Stomach (tissue), 8 donors: ENCODE measurements at regions not wholly inside any gene's neighbourhood (a gene's known extent, or its start where the extent isn't known, plus 50 kb on each side); places are given as distances from the start of the nearest gene placed in this dataset.

Experiments used
- DNase-seq, 2 donors: peaks; one replicate each; pipeline versions ENCODE4 v3.0.0 to v3.0.0-alpha.2; 2013 to 2019
- H3K27ac ChIP-seq, 5 donors: fragments of 200-600 bp in 4 of 5; sonication (generic) in 4 of 5; one replicate each; pipeline ENCODE4 v1.5.1; 2013 to 2019; ENCODE audit warnings: mild to moderate bottlenecking in 1 of 5, moderate library complexity in 1 of 5
- H3K27me3 ChIP-seq, 3 donors: fragments of 200-600 bp; sonication (generic); one replicate each; pipeline ENCODE4 v1.5.1; 2017 to 2019; ENCODE audit warnings: mixed run types in 1 of 3
- H3K36me3 ChIP-seq, 4 donors: fragments of 200-600 bp; sonication (generic); 1 replicate in 3 of 4; 2 replicates in 1 of 4; pipeline ENCODE4 v1.5.1; 2016 to 2019
- H3K4me1 ChIP-seq, 4 donors: fragments of 200-600 bp; sonication (generic); one replicate each; pipeline ENCODE4 v1.5.1; 2016 to 2019
- H3K4me3 ChIP-seq, 4 donors: fragments of 200-600 bp; sonication (generic) in 3 of 4; one replicate each; pipeline ENCODE4 v1.5.1; 2016 to 2019; ENCODE audit warnings: mild to moderate bottlenecking in 1 of 4
- H3K9me3 ChIP-seq, 4 donors: fragments of 200-600 bp; sonication (generic); one replicate each; pipeline ENCODE4 v1.5.1; 2016 to 2019
- EP300 ChIP-seq: sonication (generic); formaldehyde crosslinking; IDR thresholded peaks from one replicate; pipeline ENCODE4 v1.6.1; 2017; ENCODE audit warnings: antibody characterized with exemption
- POLR2A ChIP-seq, 4 donors: fragments of 450-650 bp; IDR thresholded peaks; one replicate each; pipeline ENCODE4 v1.6.1; 2016; ENCODE audit warnings: antibody characterized with exemption in 4 of 4, control low read depth in 2 of 4, mild to moderate bottlenecking in 1 of 4, moderate library complexity in 1 of 4
- POLR2AphosphoS5 ChIP-seq, 3 donors: sonication (generic); formaldehyde crosslinking; IDR thresholded peaks; one replicate each; pipeline ENCODE4 v1.6.1; 2016; ENCODE audit warnings: antibody characterized with exemption in 3 of 3
- WGBS, 5 donors: extraction: QIAGEN DNeasy Blood & Tissue Kit in 3 of 5; methylation state at CpG; one replicate each; pipeline versions ENCODE4 v1.1.5 to v1.1.7; 2013 to 2018; 5-methylcytosine and 5-hydroxymethylcytosine counted together
- intact Hi-C: fragments of 100-400 bp; cut with DNase I; formaldehyde crosslinking; loops from one replicate; pipeline ENCODE4 v1.15.1; 2023; ENCODE audit warnings: low total_unique reads
- TF ChIP-seq, protein P1 (sequence below), 7 experiments: fragments of 450-650 bp in 4 of 7; fragments of 200-600 bp in 3 of 7; sonication (generic) in 3 of 7; IDR thresholded peaks; one replicate each; pipeline ENCODE4 v1.5.1; 2016 to 2019; ENCODE audit warnings: antibody characterized with exemption in 7 of 7, control low read depth in 2 of 7, mild to moderate bottlenecking in 1 of 7
- donor health status: healthy with polysubstance abuse.
- donor health status: Bipolar disorder and iron deficiency.
- donor health status: healthy.

DNA sequence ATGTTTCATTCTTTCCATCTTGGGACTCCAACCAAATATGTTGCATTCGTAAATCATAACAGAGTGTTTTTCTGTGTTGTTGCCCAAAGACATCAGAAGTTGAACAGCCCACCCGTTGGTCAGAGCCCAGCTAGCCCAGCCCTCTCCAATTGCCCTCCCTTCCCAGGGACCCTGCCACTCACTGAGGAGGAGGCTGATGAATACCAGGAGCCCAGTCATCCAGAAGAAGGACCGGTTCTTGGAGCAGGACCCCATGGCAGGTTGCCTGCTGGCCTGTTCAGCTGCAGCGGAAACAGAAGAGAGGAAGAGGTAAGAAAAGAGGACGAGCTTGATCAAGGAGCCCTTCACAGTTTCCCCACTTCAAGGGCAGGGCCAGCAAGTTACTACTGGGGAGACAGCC, 172.2 kb upstream of the ETV3 start:
- TF ChIP-seq POLR2A (IDR thresholded peaks at IDR 0.05) (no peak), POLR2AphosphoS5 (IDR thresholded peaks at IDR 0.05) (no peak), EP300 (no peak)
- TF ChIP-seq, protein P1, sequence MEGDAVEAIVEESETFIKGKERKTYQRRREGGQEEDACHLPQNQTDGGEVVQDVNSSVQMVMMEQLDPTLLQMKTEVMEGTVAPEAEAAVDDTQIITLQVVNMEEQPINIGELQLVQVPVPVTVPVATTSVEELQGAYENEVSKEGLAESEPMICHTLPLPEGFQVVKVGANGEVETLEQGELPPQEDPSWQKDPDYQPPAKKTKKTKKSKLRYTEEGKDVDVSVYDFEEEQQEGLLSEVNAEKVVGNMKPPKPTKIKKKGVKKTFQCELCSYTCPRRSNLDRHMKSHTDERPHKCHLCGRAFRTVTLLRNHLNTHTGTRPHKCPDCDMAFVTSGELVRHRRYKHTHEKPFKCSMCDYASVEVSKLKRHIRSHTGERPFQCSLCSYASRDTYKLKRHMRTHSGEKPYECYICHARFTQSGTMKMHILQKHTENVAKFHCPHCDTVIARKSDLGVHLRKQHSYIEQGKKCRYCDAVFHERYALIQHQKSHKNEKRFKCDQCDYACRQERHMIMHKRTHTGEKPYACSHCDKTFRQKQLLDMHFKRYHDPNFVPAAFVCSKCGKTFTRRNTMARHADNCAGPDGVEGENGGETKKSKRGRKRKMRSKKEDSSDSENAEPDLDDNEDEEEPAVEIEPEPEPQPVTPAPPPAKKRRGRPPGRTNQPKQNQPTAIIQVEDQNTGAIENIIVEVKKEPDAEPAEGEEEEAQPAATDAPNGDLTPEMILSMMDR (IDR thresholded peaks at IDR 0.05) = no peak
- no peaks in the 10 kb centered on the region for H3K36me3 ChIP-seq
- peaks cover 0 to 3% (median 0%) of the 10 kb centered on the region in 3 donors for H3K27me3 ChIP-seq
- intact Hi-C loops = no loop called here
- peaks cover 0 to 30% (median 9%) of the 10 kb centered on the region in 4 donors for H3K4me1 ChIP-seq
- 61 to 91% (median 69%) methylated on average over 5 of the region's 5 CpGs for WGBS, 5 donors
- no peak overlapping the region for H3K27ac ChIP-seq
- no peaks in the 10 kb centered on the region for H3K9me3 ChIP-seq
- DNase-seq = peak in 1 of 2 donors; percentile 48
- H3K4me3 ChIP-seq = no peak overlapping the region

DNA sequence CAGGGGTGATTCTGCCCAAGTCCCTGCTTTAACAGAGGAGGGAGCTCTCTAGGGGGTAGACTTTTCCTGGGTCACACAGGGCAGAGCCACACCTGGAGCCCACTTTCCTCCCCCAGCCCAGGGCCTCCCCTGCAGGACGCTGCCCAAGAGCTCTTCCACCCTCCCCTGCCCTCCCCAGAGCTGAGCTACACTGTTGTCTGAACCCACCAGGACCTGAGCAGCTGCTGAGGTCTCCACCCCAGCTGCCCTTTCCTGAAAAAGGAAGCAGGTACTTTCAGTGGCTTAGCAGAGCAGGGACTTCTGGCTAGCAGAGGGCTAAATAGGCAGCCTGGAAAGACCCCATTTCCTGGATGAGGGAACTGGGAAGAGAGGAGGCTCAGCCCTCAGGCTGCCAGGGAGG, 169.3 kb upstream of the ETV3 start:
- no peak for DNase-seq
- Histone ChIP-seq H3K27me3 (peaks cover 0 to 3% (median 0%) of the 10 kb centered on the region in 3 donors), H3K9me3 (no peaks in the 10 kb centered on the region), H3K4me1 (peaks cover 0 to 25% (median 9%) of the 10 kb centered on the region in 4 donors), H3K36me3 (no peaks in the 10 kb centered on the region), H3K4me3 (no peak overlapping the region), H3K27ac (no peak overlapping the region)
- intact Hi-C loops = no loop called here
- 27 to 64% (median 52%) methylated on average over 1 of the region's 1 CpG; no CpG with 5 or more reads in 1 of the 5 donors for WGBS, 5 donors
- TF ChIP-seq, protein P1 (IDR thresholded peaks at IDR 0.05) = no peak
- TF ChIP-seq EP300 (no peak), POLR2AphosphoS5 (IDR thresholded peaks at IDR 0.05) (no peak), POLR2A (IDR thresholded peaks at IDR 0.05) (no peak)

DNA sequence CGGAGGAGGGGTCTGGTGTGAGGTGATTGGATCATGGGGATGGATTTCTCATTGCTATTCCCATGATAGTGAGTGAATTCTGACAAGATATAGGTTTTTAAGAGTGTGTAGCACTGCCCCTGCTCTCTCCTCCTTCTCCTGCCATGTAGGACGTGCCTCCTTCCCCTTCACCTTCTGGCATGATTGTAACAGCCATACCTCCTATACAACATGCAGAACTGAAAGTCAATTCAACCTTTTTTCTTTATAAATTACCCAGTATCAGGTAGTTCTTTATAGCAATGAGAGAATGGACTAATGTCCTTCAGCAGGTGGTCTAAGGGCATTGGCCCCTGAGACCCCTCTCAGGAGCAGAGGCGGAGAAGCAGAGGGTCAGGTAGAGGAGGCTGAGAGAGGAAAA, 168.7 kb upstream of the ETV3 start:
- peaks cover 0 to 3% (median 0%) of the 10 kb centered on the region in 3 donors for H3K27me3 ChIP-seq
- no peak for DNase-seq
- peaks cover 0 to 19% (median 6%) of the 10 kb centered on the region in 4 donors for H3K4me1 ChIP-seq
- no peak overlapping the region for H3K4me3 ChIP-seq
- 67 to 88% (median 77%) methylated on average over 3 of the region's 3 CpGs for WGBS, 5 donors
- TF ChIP-seq POLR2A (IDR thresholded peaks at IDR 0.05) = no peak
- H3K9me3 ChIP-seq = no peaks in the 10 kb centered on the region
- intact Hi-C loops = no loop called here
- no peak overlapping the region for H3K27ac ChIP-seq
- H3K36me3 ChIP-seq = no peaks in the 10 kb centered on the region

DNA sequence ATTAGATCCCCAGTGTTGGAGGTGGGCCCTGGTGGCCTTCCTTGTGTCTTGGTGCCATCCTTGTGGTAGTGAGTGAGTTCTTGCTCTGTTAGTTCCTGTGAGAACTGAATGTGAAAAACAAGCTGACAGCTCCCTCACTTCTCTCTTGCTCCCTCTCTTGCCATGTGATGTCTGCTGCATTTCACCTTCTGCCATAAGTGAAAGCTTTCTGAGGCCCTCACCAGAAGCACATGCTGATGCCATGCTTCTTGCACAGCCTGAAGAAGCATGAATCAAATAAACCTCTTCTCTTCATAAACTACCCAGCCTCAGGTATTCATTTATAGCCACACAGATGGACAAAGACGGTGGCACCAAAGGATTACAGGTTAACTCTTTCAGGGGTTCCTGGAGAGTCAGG, 166.1 kb upstream of the ETV3 start:
- Histone ChIP-seq H3K27ac (no peak overlapping the region), H3K27me3 (no peaks in the 10 kb centered on the region), H3K4me1 (no peaks in the 10 kb centered on the region), H3K36me3 (no peaks in the 10 kb centered on the region), H3K9me3 (no peaks in the 10 kb centered on the region), H3K4me3 (no peak overlapping the region)
- WGBS, 5 donors = 0 to 60% (median 59%) methylated on average over 1 of the region's 1 CpG
- no peak for DNase-seq
- intact Hi-C loops = no loop called here
- TF ChIP-seq, protein P1 (IDR thresholded peaks at IDR 0.05) = no peak
- TF ChIP-seq POLR2AphosphoS5 (IDR thresholded peaks at IDR 0.05) (no peak), EP300 (no peak)

DNA sequence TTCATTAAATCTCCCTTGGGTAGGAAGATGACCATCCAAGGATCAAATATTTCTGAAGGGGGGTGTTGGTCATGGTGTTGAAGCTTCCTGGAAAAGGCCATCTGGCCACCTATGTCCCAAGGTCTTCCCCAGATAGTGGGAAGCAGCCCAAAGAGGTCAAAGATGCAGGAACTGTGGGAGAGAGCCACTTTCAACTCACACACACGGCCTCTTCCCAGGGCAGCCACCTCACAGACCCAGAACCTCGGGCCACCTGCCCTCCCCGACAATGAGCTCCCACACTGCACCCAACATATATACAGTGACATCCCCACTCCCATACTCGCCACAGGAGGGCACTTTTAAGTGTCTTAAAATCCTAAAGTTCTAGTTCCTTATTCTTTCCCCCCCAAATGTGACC, 164.5 kb upstream of the ETV3 start:
- no peaks in the 10 kb centered on the region for H3K36me3 ChIP-seq
- WGBS, 5 donors = 81 to 94% (median 92%) methylated on average over 4 of the region's 4 CpGs
- H3K4me3 ChIP-seq = no peak overlapping the region
- intact Hi-C loops = no loop called here
- no peak for DNase-seq
- H3K9me3 ChIP-seq = no peaks in the 10 kb centered on the region
- no peak for TF ChIP-seq POLR2A (IDR thresholded peaks at IDR 0.05)
- no peak for TF ChIP-seq POLR2AphosphoS5 (IDR thresholded peaks at IDR 0.05)
- TF ChIP-seq, protein P1 (IDR thresholded peaks at IDR 0.05) = no peak
- no peak for TF ChIP-seq EP300
- H3K27ac ChIP-seq = no peak overlapping the region
- H3K27me3 ChIP-seq = no peaks in the 10 kb centered on the region
- no peaks in the 10 kb centered on the region for H3K4me1 ChIP-seq
